HG03064 (cell line): ENCODE measurements at regions not wholly inside any gene's neighbourhood (a gene's known extent, or its start where the extent isn't known, plus 50 kb on each side); places are given as distances from the start of the nearest gene placed in this dataset.

ENCODE experiments used
- ATAC-seq: cut with Tn5 transposase; IDR thresholded peaks from one replicate; pipeline ENCODE4 v1.9.1; 2021; ENCODE audit warnings: low read depth; ENCODE audit not compliant: unreplicated experiment

GRCh38 chrX:96311366-96311765 lies 373.3 kb upstream of the DIAPH2 start:
- no peak for ATAC-seq

- ATAC-seq: no peak
Measured at GRCh38 chrX:96314985-96315384, 369.7 kb upstream of the DIAPH2 start.

- no peak for ATAC-seq
Measured at GRCh38 chrX:96361844-96362243, 322.8 kb upstream of the DIAPH2 start.

- no peak for ATAC-seq
Measured at GRCh38 chrX:96372313-96373046, 312.2 kb upstream of the DIAPH2 start.

GRCh38 chrX:96373047-96373355 lies 311.6 kb upstream of the DIAPH2 start:
- no peak for ATAC-seq

GRCh38 chrX:96376266-96376665 lies 308.4 kb upstream of the DIAPH2 start:
- ATAC-seq: no peak

GRCh38 chrX:96379951-96380350 lies 304.7 kb upstream of the DIAPH2 start:
- no peak for ATAC-seq

- no peak for ATAC-seq
Measured at GRCh38 chrX:96382018-96382417, 302.6 kb upstream of the DIAPH2 start.

- ATAC-seq: no peak
Measured at GRCh38 chrX:96383428-96383827, 301.2 kb upstream of the DIAPH2 start.

- no peak for ATAC-seq
Measured at GRCh38 chrX:96386325-96386724, 298.3 kb upstream of the DIAPH2 start.

GRCh38 chrX:96386981-96387380 lies 297.7 kb upstream of the DIAPH2 start:
- no peak for ATAC-seq

- no peak for ATAC-seq
Measured at GRCh38 chrX:96387801-96388200, 296.8 kb upstream of the DIAPH2 start.

GRCh38 chrX:96389281-96390047 lies 295.2 kb upstream of the DIAPH2 start:
- ATAC-seq: no peak

GRCh38 chrX:96394598-96394997 lies 290.0 kb upstream of the DIAPH2 start:
- no peak for ATAC-seq

- ATAC-seq: no peak
Measured at GRCh38 chrX:96403446-96403845, 281.2 kb upstream of the DIAPH2 start.

GRCh38 chrX:96405842-96406241 lies 278.8 kb upstream of the DIAPH2 start:
- ATAC-seq: no peak

- no peak for ATAC-seq
Measured at GRCh38 chrX:96407072-96407471, 277.6 kb upstream of the DIAPH2 start.

- no peak for ATAC-seq
Measured at GRCh38 chrX:96407501-96407900, 277.1 kb upstream of the DIAPH2 start.

- no peak for ATAC-seq
Measured at GRCh38 chrX:96407981-96408380, 276.7 kb upstream of the DIAPH2 start.

GRCh38 chrX:96410927-96411326 lies 273.7 kb upstream of the DIAPH2 start:
- no peak for ATAC-seq

GRCh38 chrX:96417695-96418094 lies 266.9 kb upstream of the DIAPH2 start:
- no peak for ATAC-seq

GRCh38 chrX:96424007-96424406 lies 260.6 kb upstream of the DIAPH2 start:
- no peak for ATAC-seq
